ENCODE measurements at regions not wholly inside any gene's neighbourhood (a gene's known extent, or its start where the extent isn't known, plus 50 kb on each side); places are given as distances from the start of the nearest gene placed in this dataset.
"Not testable (repeated sequence)": the region's sequence is repeated elsewhere in the genome, so short reads cannot be mapped to it uniquely, and the experiment has no call there.

GRCh38 chr17:37828651-37829124, 83.8 kb upstream of the HNF1B start:
- DNase-seq (ENCODE audit: low read depth): no peak

GRCh38 chr17:37827905-37828650, 83.2 kb upstream of the HNF1B start:
- no peak for DNase-seq (ENCODE audit: low read depth)

GRCh38 chr17:37826497-37827430, 81.9 kb upstream of the HNF1B start:
- no peak for DNase-seq (ENCODE audit: low read depth)

- DNase-seq (ENCODE audit: low read depth): no peak
These were observed 81.0 kb upstream of the HNF1B start for GRCh38 chr17:37825851-37826250.

- DNase-seq (ENCODE audit: low read depth): no peak
These were observed 80.0 kb upstream of the HNF1B start for GRCh38 chr17:37824534-37825485.

GRCh38 chr17:37823996-37824395, 79.1 kb upstream of the HNF1B start:
- no peak for DNase-seq (ENCODE audit: low read depth)

- no peak for DNase-seq (ENCODE audit: low read depth)
These were observed 76.3 kb upstream of the HNF1B start for GRCh38 chr17:37820995-37821713.

- no peak for DNase-seq (ENCODE audit: low read depth)
These were observed 75.6 kb upstream of the HNF1B start for GRCh38 chr17:37820313-37820994.

- no peak for DNase-seq (ENCODE audit: low read depth)
These were observed 73.8 kb upstream of the HNF1B start for GRCh38 chr17:37818689-37819088.

GRCh38 chr17:37816950-37817349, 72.1 kb upstream of the HNF1B start:
- no peak for DNase-seq (ENCODE audit: low read depth)

- DNase-seq (ENCODE audit: low read depth): no peak
These were observed 70.7 kb upstream of the HNF1B start for GRCh38 chr17:37815536-37815935.

- DNase-seq (ENCODE audit: low read depth): no peak
These were observed 68.9 kb upstream of the HNF1B start for GRCh38 chr17:37813751-37814150.

- not testable (repeated sequence) for DNase-seq (ENCODE audit: low read depth)
These were observed 64.0 kb upstream of the HNF1B start for GRCh38 chr17:37808846-37809245.

GRCh38 chr17:37802712-37803416, 58.0 kb upstream of the HNF1B start:
- no peak for DNase-seq (ENCODE audit: low read depth)

GRCh38 chr17:37802061-37802595, 57.3 kb upstream of the HNF1B start:
- DNase-seq (ENCODE audit: low read depth): no peak

- no peak for DNase-seq (ENCODE audit: low read depth)
These were observed 56.3 kb upstream of the HNF1B start for GRCh38 chr17:37801171-37801570.

- no peak for DNase-seq (ENCODE audit: low read depth)
These were observed 52.3 kb upstream of the HNF1B start for GRCh38 chr17:37797206-37797605.

GRCh38 chr17:37796076-37796475, 51.2 kb upstream of the HNF1B start:
- DNase-seq (ENCODE audit: low read depth): no peak

Measured in activated T-cell treated with anti-CD3 and anti-CD28 coated beads for 1 hour (primary cell).